ENCODE measurements at regions not wholly inside any gene's neighbourhood (a gene's known extent, or its start where the extent isn't known, plus 50 kb on each side); places are given as distances from the start of the nearest gene placed in this dataset.
"Not testable (repeated sequence)": the region's sequence is repeated elsewhere in the genome, so short reads cannot be mapped to it uniquely, and the experiment has no call there.

DNA sequence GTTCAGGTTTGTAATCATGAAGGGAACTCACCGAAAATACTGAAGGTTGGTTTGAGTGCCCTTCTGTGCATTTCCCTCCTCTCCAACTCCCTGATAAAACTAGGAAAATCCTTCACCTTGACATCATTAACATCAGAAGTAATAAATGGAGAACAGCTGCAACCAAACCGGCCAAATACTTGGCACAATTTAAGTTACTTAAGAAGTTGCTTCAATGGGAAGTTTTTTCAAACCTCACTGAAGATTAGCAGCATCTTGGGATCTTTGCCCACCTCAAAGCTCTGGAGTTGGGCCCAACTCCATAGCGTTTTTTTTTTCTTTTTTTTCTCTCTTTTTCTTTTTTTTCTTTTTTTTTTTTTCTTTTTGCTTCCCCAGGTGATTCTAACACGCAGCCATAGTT, 784.8 kb downstream of the KCNA4 start:
- DNase-seq: no peak

DNA sequence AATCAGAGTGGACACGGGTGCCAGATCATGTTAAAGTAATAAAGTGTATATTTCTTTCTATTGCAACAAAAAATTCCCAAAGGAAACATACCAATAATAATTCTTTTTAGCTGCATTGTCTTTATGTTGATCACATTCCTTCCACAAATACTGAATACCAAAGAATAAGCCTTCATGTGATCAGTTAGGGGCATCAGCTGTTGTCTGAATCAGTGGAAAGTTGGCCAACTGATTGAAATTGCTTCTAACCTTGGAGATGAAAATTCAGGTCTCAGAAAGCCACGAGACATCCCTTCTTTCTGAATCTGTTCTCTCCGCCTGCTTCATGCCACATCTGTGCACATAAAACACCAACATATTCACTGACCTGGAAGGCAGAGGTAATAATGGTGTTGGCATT, 785.2 kb downstream of the KCNA4 start:
- DNase-seq: no peak

DNA sequence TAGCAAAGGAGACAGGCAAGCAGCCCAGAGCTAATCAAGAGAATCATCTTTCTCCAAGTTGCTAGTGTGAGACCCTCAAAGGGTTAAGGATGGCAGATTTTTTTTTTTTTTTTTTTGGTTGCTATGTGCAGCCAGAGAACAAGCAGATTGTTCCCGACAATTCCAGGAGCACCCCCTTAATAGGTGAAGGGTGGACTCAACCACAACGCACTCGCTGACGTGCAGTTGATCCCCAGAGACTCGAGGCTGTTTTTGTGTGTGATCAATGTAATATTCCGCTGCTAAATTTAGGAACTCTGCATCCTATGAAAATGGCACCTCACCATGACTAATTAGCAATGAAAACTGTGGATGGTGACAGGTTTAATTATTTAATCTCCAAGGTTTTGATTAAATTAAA, 789.0 kb downstream of the KCNA4 start:
- DNase-seq: peak; percentile 34

DNA sequence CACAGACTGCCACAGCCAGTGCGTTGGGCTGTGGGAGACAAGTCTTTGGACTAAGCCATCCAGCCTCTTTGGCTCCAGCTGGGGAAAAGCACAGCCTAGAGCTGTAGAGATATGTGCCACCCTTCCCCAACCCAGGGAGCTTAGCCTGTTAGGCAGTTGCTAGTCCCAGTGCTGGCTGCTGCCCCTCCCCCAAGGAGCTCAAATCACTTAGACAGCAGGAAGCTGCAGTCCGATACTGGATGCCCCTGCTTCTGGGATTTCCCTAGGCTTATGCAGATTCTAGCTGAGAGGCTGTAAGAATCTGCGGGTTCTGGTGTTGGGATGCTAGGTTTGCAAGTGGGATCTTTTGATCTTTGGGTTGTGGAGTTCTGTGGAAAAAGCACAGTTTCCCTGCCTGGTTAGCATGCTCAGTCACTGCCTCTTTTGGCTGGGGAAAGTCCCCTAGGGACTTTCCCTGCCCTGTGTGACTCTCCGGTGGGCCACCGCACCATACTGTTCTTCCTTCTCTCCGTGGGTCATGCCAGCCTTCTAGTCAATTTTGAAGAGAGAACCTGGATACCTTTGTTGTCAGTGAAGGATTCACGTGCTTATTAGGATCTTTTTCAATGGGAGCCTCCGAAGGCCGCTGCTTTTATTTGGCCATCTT, 792.0 kb downstream of the KCNA4 start:
- DNase-seq: no peak

DNA sequence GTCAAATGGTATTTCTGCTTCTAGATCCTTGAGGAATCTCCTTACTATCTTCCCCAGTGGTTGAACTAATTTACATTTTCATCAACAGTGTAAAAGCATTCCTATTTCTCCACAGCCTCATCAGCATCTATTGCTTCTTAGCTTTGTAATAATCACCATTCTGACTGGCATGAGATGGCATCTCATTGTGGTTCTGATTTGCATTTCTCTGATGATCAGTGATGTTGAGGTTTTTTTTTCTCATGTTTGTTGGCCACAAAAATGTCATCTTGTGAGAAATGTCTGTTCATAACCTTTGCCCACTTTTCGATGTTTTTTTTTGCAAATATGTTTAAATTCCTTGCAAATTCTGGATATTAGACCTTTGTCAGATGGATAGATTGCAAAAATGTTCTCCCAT, 797.3 kb downstream of the KCNA4 start:
- not testable (repeated sequence) for DNase-seq

DNA sequence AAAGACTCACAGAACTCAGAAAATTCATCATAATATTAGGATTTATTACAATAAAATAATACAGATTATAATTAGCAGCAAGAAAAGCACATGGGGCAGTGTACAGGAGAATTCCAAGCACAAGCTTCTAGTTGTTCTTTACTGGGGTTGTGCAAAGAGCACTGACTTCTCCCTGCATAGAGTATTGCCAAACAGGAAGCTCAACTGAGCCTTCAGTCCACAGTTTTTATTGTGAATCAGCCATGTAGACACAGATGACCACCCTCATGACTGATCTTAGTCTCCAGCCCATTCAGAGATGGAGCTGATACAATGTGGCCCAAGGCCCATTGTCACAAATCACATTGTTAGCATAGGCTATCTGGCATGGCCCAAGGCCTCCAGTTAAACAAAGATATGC, 798.9 kb downstream of the KCNA4 start:
- DNase-seq: no peak

DNA sequence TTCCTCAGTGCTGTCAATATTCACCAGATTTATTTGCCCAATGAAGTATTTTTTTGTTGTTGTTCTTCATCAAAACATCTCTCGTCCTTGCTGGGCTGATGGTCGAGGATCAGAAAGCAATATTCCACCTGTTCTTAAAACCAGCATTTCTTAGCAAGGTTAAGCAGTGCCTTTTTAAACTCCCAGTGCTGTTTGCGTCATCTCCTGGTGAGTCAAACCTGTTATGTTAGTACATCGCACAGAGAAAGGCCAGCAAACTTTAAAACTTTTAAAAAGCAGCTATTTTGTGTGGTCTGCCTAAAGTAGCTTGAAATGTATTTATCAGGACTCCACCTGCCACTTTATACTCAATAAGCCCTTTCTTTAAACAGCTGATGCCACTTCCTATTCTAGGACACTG, 802.0 kb downstream of the KCNA4 start:
- no peak for DNase-seq

DNA sequence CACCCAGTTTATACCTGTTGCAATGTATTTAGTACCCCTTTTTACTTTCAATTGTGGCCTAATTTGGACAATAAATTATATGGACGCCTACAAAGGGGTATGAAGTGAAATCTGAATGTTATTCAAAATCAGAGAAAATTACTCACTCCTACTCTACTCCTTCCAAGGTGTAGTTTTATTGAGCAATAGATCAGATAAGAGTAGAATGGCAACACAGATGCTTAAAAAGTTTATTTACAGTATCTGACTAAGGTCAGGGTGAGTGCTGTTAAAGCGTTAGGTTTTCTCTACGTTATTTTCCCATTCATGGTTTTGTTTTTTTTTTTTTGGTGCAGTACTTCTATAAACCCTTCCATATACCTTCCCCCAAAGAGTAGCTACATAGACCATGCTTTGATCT, 805.6 kb downstream of the KCNA4 start:
- no peak for DNase-seq

DNA sequence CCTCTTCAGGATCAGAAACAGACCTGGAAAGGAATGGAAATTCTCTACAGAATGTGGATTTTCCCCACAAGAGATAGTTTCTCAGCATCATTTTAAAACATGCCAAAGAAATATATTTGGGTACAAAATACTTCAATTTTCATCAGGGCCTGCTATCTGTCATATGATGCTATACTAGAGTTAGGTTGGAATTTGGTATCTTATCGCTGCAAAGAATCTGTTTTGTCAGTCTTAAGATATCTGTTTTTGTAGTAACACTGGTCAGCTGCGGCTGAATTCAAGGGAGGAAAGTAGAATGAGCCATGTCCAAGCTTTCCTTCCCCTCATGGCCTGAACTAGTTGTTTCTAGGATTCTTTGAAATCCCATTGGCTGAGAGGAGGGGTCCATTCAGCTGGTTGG, 806.4 kb downstream of the KCNA4 start:
- DNase-seq: no peak

DNA sequence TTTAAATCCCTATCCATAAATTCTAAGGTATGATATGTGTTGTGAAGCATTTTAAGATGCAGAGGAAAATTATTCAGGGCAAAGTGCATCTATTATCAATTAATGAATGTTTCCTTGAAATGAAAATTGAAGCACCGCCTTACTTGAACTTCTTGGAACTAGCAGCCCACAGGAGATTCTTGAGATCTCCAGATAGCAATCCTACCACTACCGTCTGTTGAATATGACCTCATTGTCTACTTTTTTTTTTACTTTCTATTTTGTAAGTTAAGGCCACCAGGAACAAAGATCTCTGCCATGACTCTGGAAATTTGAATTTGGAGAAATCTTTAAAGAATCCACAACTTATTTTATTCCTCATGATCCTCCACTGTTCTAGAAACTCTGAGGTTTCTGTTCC, 808.7 kb downstream of the KCNA4 start:
- DNase-seq: no peak

DNA sequence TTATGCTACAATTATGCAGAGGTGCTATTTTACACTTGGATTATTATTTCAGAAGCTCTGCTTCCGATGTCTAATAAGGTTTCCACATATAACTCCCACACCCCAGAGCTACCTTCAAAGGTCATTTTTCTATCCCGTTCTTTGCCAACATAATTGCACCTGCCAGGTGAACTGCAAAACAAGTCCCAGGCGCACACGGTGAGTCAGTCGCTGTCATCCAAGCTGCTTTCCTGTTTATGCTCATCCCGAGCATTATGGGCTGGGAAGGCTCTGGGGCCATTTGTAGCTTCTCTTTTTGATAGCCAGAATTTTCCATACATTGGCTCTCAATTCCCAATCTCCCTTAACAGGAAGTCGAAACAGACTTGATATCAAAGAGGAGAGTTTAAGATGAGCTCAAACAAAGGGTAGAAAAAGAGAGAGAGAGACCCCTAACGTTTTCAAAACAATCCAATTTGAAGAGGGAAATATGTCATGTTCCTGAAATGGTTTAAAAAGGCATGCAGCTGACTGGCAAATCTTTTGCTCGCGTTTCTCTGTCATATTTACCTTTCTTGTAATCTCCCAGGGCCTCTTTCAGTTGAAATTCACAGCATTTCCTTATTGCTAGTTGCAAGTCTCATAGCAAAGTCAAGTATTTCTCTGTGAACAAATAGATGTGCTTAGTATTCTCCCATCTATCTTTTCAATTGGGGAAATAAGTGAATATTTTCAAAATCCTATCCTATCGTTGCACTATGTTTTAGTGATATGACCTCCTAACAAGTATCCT, 815.9 kb downstream of the KCNA4 start:
- no peak for DNase-seq

DNA sequence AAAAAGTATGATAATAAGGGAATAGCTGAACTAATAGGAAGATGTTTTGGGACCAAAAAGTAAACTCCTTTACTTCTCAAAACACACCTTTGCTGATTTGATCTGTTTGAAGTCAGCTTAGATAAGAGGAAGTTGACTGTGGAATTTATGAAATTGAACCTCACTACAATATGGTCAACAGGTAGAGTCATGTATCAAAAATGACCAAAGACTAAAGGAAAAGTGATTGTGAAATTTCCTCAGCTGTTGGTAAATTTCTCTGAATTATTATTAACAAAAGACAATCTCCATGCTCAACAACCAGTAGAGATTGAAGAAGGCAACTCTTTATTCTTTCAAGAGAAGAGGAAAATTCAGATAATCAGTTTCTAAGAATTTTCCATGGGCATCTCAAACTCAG, 826.5 kb downstream of the KCNA4 start:
- no peak for DNase-seq

DNA sequence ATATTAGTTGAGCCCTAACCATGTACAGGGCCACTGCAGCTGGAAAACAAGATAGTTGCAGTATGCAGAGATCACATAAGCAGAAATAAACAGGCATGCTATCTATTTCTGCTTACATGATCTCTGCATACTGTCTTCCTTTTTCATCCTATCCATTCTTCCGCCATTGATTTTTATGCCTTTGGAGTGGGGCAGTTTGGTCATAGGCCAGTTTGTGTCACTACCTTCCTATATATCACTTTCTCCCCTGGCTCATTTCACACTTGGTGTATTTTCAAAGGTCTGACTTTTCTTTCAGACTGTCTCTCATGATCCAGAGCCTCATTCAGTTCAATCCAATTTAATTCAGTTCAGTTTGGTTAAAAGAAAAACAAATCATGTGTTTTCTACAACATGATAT, 829.6 kb downstream of the KCNA4 start:
- no peak for DNase-seq

DNA sequence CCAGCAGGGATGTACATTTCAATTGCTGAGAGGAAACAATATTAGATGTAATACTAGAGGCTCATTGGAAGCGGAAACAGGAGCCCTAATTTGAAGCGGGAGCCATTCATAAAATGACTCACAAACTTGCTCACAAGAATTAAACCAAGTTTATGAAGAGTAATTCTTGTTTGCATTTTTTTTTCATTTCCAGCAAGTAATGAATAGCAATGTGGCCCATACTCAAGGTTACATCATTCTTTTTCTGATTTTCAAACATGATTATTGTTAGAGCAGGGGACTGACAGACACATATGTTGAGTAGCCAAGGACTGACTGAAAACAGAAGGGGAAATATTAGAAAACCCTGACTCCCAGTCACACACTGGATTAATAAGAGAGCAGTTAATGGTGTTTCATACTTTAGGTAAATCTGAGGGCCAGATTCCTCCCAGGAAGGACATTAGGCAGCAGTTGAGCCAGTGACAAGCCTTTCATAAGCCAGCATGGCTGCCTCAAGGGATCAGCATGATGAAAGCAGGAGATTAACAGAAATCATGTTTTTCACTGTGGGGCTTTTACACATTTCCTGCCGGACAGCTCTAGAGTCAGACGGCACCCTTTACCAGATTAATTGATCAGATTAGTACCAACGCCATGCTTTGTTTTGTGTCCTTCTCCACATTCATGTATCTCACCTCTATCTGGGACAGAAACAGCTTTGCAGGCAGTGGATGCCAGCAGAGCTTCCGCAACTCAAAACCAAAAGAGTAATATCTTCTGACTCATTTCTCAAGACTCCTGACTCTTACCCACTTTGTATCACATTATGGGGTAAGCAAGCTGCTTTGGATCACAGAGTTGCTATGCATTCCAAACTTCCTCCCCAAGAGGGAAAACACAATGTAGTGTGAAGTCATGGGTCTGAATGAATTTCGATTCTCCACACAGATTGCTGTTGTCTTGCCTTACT, 831.6 kb downstream of the KCNA4 start:
- DNase-seq: peak; percentile 10

DNA sequence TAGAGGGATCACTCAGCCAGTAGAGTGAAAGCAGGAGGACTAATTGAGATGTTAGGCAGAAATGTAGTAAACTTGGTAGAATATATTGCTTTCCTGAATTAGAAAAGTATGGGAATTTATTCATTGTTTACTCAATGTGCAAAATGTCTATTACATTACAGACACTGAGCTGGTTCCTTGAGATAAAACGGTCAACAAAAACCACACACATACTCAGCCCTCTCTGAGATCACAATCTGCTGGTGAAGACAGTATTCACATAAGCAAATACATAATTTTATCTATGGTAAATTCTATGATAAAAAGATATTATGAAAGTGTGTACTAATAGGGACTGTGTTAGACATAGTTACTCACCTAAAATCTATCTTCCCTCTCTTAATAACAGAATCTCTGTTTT, 833.5 kb downstream of the KCNA4 start:
- DNase-seq: no peak

DNA sequence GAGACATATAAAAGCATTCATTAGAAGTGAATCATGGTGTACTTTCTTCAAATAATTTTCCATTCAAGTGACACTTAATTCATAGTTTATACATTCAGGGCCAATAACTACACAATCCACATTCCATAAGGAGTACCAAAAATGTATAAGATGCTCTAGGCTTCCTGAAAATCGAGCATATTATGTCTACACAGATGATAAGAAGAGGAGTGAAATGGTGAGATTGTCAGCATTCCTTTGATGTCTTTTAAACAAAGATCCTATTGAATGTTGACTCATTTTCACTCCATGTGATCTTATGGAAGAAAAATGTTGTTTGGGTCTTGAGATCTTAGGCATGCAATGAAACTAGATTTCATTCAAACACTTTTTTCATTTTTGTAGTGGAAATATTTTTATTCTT, 843.2 kb downstream of the KCNA4 start:
- DNase-seq: no peak

DNA sequence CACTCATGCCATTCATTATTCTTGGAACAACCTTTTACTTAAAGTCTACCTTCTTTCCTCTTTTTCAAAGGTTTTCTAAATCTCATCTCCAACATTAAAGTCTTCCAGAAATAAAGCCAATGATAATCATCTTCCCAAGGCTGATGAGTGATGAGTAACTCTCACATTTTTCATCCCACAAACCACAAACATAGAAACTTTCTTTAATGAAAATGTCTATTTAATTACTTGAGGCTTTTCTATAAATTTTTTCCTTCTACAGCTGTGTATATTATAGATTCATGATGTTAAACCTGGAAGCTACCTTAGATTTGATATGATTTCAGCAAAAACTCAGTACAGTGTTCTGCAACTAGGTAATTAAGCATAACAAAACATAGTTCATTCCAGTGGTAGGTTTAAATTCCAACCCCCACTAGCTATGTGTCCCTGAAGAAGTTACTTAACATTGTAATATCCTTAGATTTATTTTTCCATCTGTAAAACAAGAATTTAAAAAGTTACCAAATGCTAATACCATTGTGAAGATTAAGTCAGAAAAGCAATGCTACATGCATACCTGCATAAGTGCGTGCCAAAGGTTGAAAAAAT, 845.4 kb downstream of the KCNA4 start:
- no peak for DNase-seq

DNA sequence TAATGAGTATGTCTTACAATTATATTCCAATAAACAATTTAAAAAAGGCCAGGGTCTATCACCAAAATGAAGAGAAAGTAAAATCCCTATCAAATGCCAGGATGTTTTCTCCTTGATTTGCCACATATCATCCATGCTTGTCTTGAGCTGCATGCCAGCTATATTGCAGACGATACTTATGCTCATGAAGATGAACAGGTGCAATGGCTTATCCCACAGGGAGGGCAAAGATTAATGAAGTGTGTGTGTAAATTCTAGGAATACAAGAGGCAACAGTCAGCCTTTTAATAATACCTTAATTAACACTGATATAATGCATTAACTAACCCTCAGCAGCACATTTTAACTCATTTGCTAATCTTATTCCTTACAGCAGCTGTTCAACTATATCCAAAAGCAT, 850.5 kb downstream of the KCNA4 start:
- no peak for DNase-seq

DNA sequence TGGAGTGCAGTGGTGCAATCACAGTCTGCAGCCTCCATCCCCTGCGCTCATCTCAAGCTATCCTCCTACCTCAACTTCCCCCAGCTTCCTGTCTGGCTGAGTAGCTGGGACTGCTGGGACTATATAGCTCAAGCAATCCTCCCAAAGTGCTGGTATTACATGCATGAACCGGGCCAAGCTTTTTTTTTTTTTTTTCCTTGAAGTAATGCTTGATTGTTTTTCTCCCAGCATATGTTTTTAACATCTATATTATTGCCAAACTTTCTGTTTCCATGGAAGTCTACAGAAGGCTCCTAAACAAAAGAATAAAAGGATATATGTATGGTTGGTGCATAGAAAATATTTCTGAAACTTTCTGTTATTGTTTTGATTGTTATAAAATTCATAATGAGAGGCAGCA, 853.6 kb downstream of the KCNA4 start:
- no peak for DNase-seq

DNA sequence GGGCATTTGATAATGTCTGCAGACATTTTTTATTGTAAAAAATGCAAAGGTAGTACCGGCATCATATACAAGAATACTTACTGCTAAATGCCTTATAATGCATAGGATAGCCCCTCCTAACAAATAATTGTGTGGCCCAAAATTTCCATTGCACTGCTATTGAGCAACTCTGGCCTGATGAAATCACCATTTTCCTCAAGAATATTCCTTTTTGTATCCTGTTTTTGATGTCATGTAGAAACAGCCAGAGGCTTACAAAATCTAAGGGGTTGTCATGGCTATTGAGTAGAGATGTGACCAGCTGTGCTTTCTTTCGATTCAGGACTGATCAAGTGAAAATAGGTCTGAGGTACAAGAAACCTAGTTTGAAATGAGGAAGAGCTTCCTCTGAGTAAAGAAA, 854.3 kb downstream of the KCNA4 start:
- no peak for DNase-seq

DNA sequence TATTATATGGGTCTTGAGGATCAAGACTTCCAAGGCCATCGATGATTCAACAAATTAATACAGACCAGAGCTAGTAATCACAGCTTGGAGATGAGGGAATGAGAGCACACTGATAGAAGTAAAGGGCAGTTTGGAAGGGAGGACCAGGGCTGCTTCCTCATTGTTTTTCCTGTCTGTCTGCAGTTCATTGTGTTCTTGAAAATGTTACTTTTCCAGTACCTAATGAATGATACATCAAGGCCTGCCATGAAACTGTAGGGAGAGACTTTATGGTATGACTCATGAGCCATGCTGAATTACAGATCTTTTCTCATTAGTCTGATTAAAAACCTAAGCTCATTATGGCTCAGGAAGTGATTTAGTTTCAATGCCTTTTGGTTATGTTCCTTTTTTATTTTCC, 855.6 kb downstream of the KCNA4 start:
- DNase-seq: no peak

DNA sequence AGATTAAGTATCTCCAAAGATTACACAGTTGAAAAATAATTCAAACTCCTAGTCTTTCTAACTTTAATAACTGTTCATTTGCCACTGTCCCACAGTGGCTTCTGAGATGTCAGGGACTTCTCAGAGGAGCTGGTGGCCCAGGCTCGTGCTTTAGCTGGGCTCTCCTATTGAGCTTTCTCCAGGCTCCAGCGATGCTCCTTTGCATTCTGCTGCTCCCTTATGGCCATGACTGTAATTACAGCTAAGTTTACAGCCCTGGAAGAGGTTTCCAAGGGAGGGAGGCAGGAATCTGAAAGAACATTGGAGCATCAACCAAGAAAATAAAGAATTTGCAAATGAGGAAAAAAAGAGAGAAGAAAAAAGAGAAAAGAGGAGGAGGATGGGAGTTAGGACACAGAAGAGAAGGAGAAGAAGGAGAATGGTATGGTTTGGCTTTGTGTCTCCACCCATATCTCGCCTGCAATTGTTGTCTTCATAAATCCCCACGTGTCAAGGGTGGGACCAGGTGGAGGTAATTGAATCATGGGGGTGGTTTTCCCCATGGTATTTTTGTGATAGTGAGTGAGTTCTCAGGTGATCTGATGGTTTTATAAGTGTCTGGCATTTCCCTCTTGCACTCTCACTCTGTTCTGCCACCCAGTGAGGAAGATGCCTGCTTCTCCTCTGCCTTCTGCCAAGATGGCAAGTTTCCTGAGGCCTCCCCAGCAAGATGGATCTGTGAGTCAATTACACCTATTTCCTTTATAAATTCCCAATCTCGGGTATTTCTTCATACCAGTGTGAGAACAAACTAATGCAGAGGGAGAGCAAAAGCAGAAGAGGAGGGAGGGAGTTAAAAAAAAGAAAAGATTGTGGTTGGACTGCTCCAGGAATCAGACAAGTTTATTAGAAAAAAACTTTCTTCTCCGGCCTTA, 857.0 kb downstream of the KCNA4 start:
- DNase-seq: peak; percentile 60
